ENCODE measurements at regions not wholly inside any gene's neighbourhood (a gene's known extent, or its start where the extent isn't known, plus 50 kb on each side); places are given as distances from the start of the nearest gene placed in this dataset.

- intact Hi-C loops (cut with DNase I; ENCODE audit: low total_unique reads) = no loop called here
- no peak overlapping the region for H3K4me3 ChIP-seq
These were observed 155.0 kb downstream of the POSTN start for GRCh38 chr13:37443538-37443937.

GRCh38 chr13:37442996-37443395, 155.6 kb downstream of the POSTN start:
- TF ChIP-seq CTCF (IDR thresholded peaks at IDR 0.05) = no peak
- Histone ChIP-seq H3K27me3 (no peaks in the 10 kb centered on the region), H3K4me1 (peaks cover 0 to 16% (median 0%) of the 10 kb centered on the region in 4 donors), H3K4me3 (no peak overlapping the region), H3K27ac (no peak overlapping the region), H3K9me3 (no peaks in the 10 kb centered on the region), H3K36me3 (no peaks in the 10 kb centered on the region)
- intact Hi-C loops (cut with DNase I; ENCODE audit: low total_unique reads) = no loop called here
- DNase-seq = no peak

More at GRCh38 chr13:37443538-37443937, 155.0 kb downstream of the POSTN start:
- Histone ChIP-seq H3K27ac (no peak overlapping the region), H3K27me3 (no peaks in the 10 kb centered on the region), H3K36me3 (no peaks in the 10 kb centered on the region), H3K9me3 (no peaks in the 10 kb centered on the region), H3K4me1 (peaks cover 0 to 18% (median 0%) of the 10 kb centered on the region in 4 donors)
- TF ChIP-seq CTCF (IDR thresholded peaks at IDR 0.05) = no peak
- no peak for DNase-seq

- Histone ChIP-seq H3K4me3 (no peak overlapping the region), H3K4me1 (no peaks in the 10 kb centered on the region), H3K9me3 (no peaks in the 10 kb centered on the region), H3K27ac (no peak overlapping the region), H3K27me3 (no peaks in the 10 kb centered on the region), H3K36me3 (no peaks in the 10 kb centered on the region)
- intact Hi-C loops (cut with DNase I; ENCODE audit: low total_unique reads) = no loop called here
- no peak for TF ChIP-seq CTCF (IDR thresholded peaks at IDR 0.05)
- no peak for DNase-seq
These were observed 162.7 kb downstream of the POSTN start for GRCh38 chr13:37435881-37436280.

- Histone ChIP-seq H3K9me3 (no peaks in the 10 kb centered on the region), H3K36me3 (no peaks in the 10 kb centered on the region), H3K27ac (no peak overlapping the region), H3K4me1 (no peaks in the 10 kb centered on the region), H3K4me3 (no peak overlapping the region), H3K27me3 (no peaks in the 10 kb centered on the region)
- TF ChIP-seq CTCF (IDR thresholded peaks at IDR 0.05) = no peak
- intact Hi-C loops (cut with DNase I; ENCODE audit: low total_unique reads) = no loop called here
- no peak for DNase-seq
These were observed 165.5 kb downstream of the POSTN start for GRCh38 chr13:37433086-37433485.

GRCh38 chr13:37429976-37430375, 168.6 kb downstream of the POSTN start:
- H3K27ac ChIP-seq = no peak overlapping the region
- no peak for DNase-seq
- no peaks in the 10 kb centered on the region for H3K9me3 ChIP-seq
- no peaks in the 10 kb centered on the region for H3K4me1 ChIP-seq
- H3K4me3 ChIP-seq = no peak overlapping the region
- H3K27me3 ChIP-seq = no peaks in the 10 kb centered on the region
- TF ChIP-seq CTCF (IDR thresholded peaks at IDR 0.05) = no peak
- intact Hi-C loops (cut with DNase I; ENCODE audit: low total_unique reads) = no loop called here
- no peaks in the 10 kb centered on the region for H3K36me3 ChIP-seq

- Histone ChIP-seq H3K4me3 (no peak overlapping the region), H3K27ac (no peak overlapping the region), H3K9me3 (no peaks in the 10 kb centered on the region), H3K36me3 (no peaks in the 10 kb centered on the region), H3K27me3 (no peaks in the 10 kb centered on the region), H3K4me1 (no peaks in the 10 kb centered on the region)
- TF ChIP-seq CTCF (IDR thresholded peaks at IDR 0.05) = no peak
- no peak for DNase-seq
- intact Hi-C loops (cut with DNase I; ENCODE audit: low total_unique reads) = no loop called here
These were observed 170.6 kb downstream of the POSTN start for GRCh38 chr13:37427843-37428494.

Data from tibial artery (tissue), 4 donors.